ENCODE measurements at regions not wholly inside any gene's neighbourhood (a gene's known extent, or its start where the extent isn't known, plus 50 kb on each side); places are given as distances from the start of the nearest gene placed in this dataset.

DNA sequence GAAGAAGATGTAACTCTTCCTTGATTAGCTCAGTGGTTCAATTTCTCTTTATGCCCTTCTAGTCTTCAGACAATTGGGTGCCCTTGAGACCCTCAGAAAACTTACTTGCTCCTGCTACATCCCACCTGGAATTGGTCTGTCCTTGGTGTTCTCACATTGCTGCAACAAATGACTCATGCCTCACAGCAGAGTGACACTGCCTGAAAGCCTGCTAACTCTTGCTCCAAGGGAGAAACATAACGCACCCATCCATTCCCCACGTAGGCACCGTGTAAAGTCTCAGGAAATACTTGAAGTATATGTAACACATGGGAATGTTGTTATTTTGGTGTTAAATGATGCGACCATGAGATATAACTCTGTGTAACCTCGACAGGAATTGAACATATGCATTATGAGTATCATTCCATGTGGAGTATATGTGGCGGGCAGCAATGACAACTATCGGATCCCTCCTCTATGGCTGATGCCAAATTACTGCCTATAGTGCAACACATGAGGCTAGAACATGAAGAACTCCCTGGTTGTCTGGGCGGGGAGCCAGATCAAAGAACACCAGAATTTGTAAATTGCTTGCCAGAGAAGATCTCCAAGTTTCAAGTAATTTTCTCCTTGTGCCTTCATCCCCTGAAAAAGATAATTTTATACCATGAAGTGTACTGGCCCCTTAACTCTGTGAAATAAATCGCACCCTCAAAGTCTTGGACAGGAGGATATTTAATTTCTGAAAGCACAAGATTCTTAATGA, 231.3 kb upstream of the STK26 start:
- peaks cover 0 to 12% (median 6%) of the 10 kb centered on the region in 4 donors for H3K4me1 ChIP-seq
- H3K27ac ChIP-seq, result peak overlapping the region in 1 of 5 donors; percentile 82
- 53 to 95% (median 86%) methylated on average over 9 of the region's 9 CpGs for WGBS, 5 donors
- H3K4me3 ChIP-seq, result peak overlapping the region in 2 of 4 donors; percentile 42 to 56
- H3K9me3 ChIP-seq, result no peaks in the 10 kb centered on the region
- no peaks in the 10 kb centered on the region for H3K36me3 ChIP-seq
- TF ChIP-seq, protein P1, sequence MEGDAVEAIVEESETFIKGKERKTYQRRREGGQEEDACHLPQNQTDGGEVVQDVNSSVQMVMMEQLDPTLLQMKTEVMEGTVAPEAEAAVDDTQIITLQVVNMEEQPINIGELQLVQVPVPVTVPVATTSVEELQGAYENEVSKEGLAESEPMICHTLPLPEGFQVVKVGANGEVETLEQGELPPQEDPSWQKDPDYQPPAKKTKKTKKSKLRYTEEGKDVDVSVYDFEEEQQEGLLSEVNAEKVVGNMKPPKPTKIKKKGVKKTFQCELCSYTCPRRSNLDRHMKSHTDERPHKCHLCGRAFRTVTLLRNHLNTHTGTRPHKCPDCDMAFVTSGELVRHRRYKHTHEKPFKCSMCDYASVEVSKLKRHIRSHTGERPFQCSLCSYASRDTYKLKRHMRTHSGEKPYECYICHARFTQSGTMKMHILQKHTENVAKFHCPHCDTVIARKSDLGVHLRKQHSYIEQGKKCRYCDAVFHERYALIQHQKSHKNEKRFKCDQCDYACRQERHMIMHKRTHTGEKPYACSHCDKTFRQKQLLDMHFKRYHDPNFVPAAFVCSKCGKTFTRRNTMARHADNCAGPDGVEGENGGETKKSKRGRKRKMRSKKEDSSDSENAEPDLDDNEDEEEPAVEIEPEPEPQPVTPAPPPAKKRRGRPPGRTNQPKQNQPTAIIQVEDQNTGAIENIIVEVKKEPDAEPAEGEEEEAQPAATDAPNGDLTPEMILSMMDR (IDR thresholded peaks at IDR 0.05), result no peak
- TF ChIP-seq EP300 (IDR thresholded peaks at IDR 0.05) (no peak), POLR2A (IDR thresholded peaks at IDR 0.05) (no peak), POLR2AphosphoS5 (IDR thresholded peaks at IDR 0.05) (no peak)
- intact Hi-C loops (cut with DNase I; ENCODE audit: low total_unique reads), result no loop called here
- peaks cover 0 to 3% (median 0%) of the 10 kb centered on the region in 3 donors for H3K27me3 ChIP-seq
- DNase-seq, result no peak

DNA sequence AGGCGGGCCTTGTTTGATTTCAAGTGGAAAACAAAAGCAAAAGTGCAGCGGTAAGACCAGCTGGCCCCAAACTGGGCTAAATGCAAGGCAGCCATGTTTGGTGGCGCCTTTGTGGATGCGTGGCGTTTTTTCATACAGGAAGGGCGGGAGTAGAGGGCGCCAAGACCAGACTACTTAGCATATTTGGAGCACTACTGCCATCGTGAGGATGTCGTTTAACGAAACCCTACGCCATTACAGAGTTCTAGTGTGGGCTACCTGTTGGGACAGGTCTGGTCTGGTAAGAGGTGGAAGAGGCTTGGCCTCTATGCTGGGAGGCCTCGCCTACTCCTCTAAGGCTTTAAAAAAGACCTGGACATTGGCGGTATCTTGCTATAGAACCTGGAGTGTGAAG, 230.7 kb upstream of the STK26 start:
- peak overlapping the region in 2 of 4 donors; percentile 42 to 56 for H3K4me3 ChIP-seq
- peak overlapping the region in 2 of 5 donors; percentile 80 to 82 for H3K27ac ChIP-seq
- no peaks in the 10 kb centered on the region for H3K9me3 ChIP-seq
- H3K4me1 ChIP-seq, result peaks cover 0 to 12% (median 6%) of the 10 kb centered on the region in 4 donors
- intact Hi-C loops (cut with DNase I; ENCODE audit: low total_unique reads), result no loop called here
- H3K27me3 ChIP-seq, result peaks cover 0 to 3% (median 0%) of the 10 kb centered on the region in 3 donors
- TF ChIP-seq POLR2A (IDR thresholded peaks at IDR 0.05) (no peak), POLR2AphosphoS5 (IDR thresholded peaks at IDR 0.05) (peak in 2 of 3 donors; percentile 44 to 53)
- TF ChIP-seq, protein P1 (IDR thresholded peaks at IDR 0.05), result peak in 3 of 7 experiments; percentile 7 to 50 (median 44)
- DNase-seq, result peak; percentile 93 to 98
- WGBS, 5 donors, result 42 to 97% (median 88%) methylated on average over 12 to 13 of the region's 13 CpGs
- H3K36me3 ChIP-seq, result no peaks in the 10 kb centered on the region

DNA sequence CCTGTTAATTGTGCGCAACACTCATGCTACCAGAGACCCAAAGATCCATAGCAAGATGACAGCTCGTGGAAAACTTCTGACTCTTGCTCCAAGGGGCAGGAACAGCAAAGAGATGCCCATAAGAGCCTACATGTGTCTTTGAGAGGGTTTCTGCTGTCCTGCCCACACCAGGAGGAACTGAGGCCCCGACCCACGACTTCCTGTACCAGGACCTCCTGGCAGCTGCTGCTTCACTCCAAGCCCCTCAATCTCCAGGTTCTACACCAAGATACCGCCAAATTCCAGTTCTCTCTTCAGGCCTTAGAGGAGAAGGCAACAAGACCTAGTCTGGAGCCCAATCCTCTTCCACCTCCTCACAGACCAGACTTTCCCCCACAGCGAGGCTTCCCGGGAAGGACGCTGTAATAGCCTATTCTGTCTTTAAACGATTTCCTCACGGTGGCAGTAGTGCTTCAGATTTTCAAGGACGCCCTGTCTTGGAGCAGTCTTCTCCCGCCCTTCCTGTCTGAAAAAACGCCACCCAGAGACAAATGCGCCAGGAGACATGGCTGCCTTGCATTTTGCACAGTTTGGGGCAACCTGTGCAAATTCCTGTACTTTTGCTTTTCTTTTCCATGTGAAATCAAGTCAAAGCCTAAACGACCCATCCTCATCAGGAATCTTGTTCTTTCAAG, 230.2 kb upstream of the STK26 start:
- intact Hi-C loops (cut with DNase I; ENCODE audit: low total_unique reads), result no loop called here
- Histone ChIP-seq H3K36me3 (no peaks in the 10 kb centered on the region), H3K27me3 (peaks cover 0 to 3% (median 1%) of the 10 kb centered on the region in 3 donors), H3K27ac (peak overlapping the region in 3 of 5 donors; percentile 22 to 82 (median 80)), H3K4me3 (peak overlapping the region in 2 of 4 donors; percentile 42 to 56), H3K9me3 (no peaks in the 10 kb centered on the region), H3K4me1 (peaks cover 0 to 12% (median 6%) of the 10 kb centered on the region in 4 donors)
- peak in 2 of 3 donors; percentile 10 to 46 for TF ChIP-seq POLR2AphosphoS5 (IDR thresholded peaks at IDR 0.05)
- no peak for TF ChIP-seq EP300 (IDR thresholded peaks at IDR 0.05)
- TF ChIP-seq, protein P1 (IDR thresholded peaks at IDR 0.05), result peak in 2 of 7 experiments; percentile 44 to 51
- TF ChIP-seq POLR2A (IDR thresholded peaks at IDR 0.05), result no peak
- peak; percentile 89 to 97 for DNase-seq
- 49 to 87% (median 84%) methylated on average over 13 to 15 of the region's 15 CpGs for WGBS, 5 donors

DNA sequence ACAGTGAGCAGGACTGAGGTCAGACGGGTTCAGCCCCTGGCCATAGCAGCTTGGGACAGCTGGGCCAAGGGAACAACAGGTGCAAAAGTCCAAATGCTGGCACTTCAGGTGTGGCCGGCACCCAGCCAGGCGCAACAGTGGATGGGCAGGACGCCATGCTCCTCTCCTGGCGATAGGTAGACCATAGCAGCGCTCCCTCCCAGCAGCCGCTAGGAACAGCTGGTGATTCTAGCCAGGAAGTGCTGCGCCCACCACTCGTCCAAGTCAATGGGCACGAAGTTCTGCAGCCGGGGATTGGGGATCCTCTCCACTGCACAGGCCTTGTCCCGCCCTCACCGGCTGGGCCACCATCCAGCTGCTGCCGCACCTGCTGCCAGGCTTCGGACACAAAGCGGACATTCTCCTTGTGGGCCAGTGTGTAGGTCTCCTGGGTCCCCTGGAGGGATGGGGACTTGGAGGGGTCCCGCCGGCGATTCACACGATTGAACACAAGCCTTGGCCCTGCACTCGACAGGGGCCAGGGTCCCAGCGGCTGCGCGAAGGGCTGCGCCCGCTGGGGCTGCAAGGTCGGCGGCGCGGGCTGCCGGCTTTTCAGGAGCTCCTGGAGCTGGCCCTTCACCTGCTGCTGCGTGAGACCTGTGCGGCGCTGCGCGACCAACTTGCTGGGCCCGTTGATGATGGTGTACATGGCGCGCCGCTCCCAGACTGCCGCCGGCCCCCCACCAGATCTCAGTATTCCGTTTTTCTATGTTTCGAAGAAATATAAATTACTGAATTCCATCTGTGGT, 227.5 kb upstream of the STK26 start:
- peaks cover 0 to 12% (median 6%) of the 10 kb centered on the region in 4 donors for H3K4me1 ChIP-seq
- intact Hi-C loops (cut with DNase I; ENCODE audit: low total_unique reads), result no loop called here
- DNase-seq, result peak; percentile 24 to 59
- H3K36me3 ChIP-seq, result no peaks in the 10 kb centered on the region
- H3K4me3 ChIP-seq, result peak overlapping the region in 1 of 4 donors; percentile 29
- no peak overlapping the region for H3K27ac ChIP-seq
- peaks cover 0 to 3% (median 3%) of the 10 kb centered on the region in 3 donors for H3K27me3 ChIP-seq
- WGBS, 5 donors, result 56 to 98% (median 91%) methylated on average over 2 to 44 of the region's 44 CpGs
- TF ChIP-seq EP300 (IDR thresholded peaks at IDR 0.05), result no peak
- TF ChIP-seq, protein P1 (IDR thresholded peaks at IDR 0.05), result no peak
- no peak for TF ChIP-seq POLR2A (IDR thresholded peaks at IDR 0.05)
- TF ChIP-seq POLR2AphosphoS5 (IDR thresholded peaks at IDR 0.05), result no peak
- H3K9me3 ChIP-seq, result no peaks in the 10 kb centered on the region
